ENCODE measurements at regions not wholly inside any gene's neighbourhood (a gene's known extent, or its start where the extent isn't known, plus 50 kb on each side); places are given as distances from the start of the nearest gene placed in this dataset.

- TF ChIP-seq EP300 (IDR thresholded peaks at IDR 0.05) (no peak), POLR2A (IDR thresholded peaks at IDR 0.05; ENCODE audit: low read length) (no peak), CEBPB (IDR thresholded peaks at IDR 0.05) (no peak), BHLHE40 (IDR thresholded peaks at IDR 0.05; ENCODE audit: low read depth, low read length) (no peak), POLR2AphosphoS2 (conservative IDR thresholded peaks at IDR 0.05; ENCODE audit: low read length) (no peak), CTCF (IDR thresholded peaks at IDR 0.05) (no peak), RCOR1 (IDR thresholded peaks at IDR 0.05; ENCODE audit: low read depth, low read length) (no peak), CHD4 (IDR thresholded peaks at IDR 0.05; ENCODE audit: borderline replicate concordance) (no peak), ESRRA (IDR thresholded peaks at IDR 0.05; ENCODE audit: borderline replicate concordance, low read length) (no peak), NR3C1 (IDR thresholded peaks at IDR 0.05) (no peak), HOXB5 (CRISPR knock-in tag; IDR thresholded peaks at IDR 0.05) (no peak)
- TF ChIP-seq, protein P1, sequence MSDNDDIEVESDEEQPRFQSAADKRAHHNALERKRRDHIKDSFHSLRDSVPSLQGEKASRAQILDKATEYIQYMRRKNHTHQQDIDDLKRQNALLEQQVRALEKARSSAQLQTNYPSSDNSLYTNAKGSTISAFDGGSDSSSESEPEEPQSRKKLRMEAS (IDR thresholded peaks at IDR 0.05): no peak
Observed at GRCh38 chr3:157926822-157927221, 179.4 kb downstream of the SHOX2 start.
